ENCODE measurements at regions not wholly inside any gene's neighbourhood (a gene's known extent, or its start where the extent isn't known, plus 50 kb on each side); places are given as distances from the start of the nearest gene placed in this dataset.

DNA sequence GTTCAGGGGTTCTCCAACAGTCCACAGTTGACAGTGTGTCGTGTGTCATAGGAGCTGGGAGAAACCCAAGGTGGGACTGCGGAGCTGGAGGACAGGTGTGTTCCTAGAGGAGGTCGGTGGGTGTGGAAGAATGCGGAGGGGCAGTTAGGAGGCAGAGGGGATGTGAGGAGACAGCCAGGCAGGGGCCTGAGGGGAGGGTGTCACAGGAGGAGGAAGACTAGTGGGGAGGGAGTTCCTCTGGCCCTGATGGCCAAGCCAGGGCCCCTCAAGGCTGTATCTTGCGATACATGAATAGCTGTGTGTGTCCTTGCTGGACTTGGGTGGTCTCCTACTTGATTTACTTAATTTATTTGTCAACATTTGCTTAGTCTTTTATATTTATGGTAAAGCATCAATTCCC, 519.6 kb upstream of the HS6ST1 start:
- intact Hi-C loops (cut with DNase I; ENCODE audit: low total_unique reads): no loop called here
- Histone ChIP-seq H3K27me3 (no peaks in the 10 kb centered on the region), H3K36me3 (ENCODE audit: low read depth, missing control alignments) (no peaks in the 10 kb centered on the region), H3K4me1 (no peaks in the 10 kb centered on the region), H3K9me3 (no peaks in the 10 kb centered on the region), H3K27ac (no peak overlapping the region), H3K4me3 (no peak overlapping the region)
- 91% methylated on average over 5 of the region's 5 CpGs for WGBS, 2 donors
- no peak for DNase-seq
- no peak for TF ChIP-seq POLR2A (IDR thresholded peaks at IDR 0.05)
- TF ChIP-seq, protein P1, sequence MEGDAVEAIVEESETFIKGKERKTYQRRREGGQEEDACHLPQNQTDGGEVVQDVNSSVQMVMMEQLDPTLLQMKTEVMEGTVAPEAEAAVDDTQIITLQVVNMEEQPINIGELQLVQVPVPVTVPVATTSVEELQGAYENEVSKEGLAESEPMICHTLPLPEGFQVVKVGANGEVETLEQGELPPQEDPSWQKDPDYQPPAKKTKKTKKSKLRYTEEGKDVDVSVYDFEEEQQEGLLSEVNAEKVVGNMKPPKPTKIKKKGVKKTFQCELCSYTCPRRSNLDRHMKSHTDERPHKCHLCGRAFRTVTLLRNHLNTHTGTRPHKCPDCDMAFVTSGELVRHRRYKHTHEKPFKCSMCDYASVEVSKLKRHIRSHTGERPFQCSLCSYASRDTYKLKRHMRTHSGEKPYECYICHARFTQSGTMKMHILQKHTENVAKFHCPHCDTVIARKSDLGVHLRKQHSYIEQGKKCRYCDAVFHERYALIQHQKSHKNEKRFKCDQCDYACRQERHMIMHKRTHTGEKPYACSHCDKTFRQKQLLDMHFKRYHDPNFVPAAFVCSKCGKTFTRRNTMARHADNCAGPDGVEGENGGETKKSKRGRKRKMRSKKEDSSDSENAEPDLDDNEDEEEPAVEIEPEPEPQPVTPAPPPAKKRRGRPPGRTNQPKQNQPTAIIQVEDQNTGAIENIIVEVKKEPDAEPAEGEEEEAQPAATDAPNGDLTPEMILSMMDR (IDR thresholded peaks at IDR 0.05): no peak

DNA sequence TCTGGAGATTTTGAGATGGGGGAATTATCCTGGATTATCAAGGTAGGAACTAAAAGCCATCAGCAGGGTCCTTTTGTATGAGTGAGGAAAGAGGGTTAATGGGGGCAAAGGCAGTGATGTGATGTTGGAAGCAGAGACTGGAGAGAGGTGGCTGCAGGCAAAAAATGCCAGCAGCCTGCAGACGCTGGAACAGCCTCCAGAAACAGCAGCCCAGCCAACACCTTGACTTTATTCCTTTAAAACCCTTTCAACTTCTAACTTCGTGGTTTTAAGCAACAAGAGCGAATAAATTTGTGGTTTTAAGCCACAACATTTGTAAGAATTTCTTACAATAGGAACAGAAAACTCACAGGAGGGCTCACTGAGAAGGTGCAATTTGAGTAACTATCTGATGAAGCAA, 523.1 kb upstream of the HS6ST1 start:
- Histone ChIP-seq H3K27me3 (no peaks in the 10 kb centered on the region), H3K9me3 (no peaks in the 10 kb centered on the region), H3K4me1 (no peaks in the 10 kb centered on the region), H3K36me3 (ENCODE audit: low read depth, missing control alignments) (no peaks in the 10 kb centered on the region), H3K27ac (no peak overlapping the region), H3K4me3 (no peak overlapping the region)
- intact Hi-C loops (cut with DNase I; ENCODE audit: low total_unique reads): no loop called here
- 84% methylated on average over 3 of the region's 3 CpGs for WGBS, 2 donors
- DNase-seq: no peak
- no peak for TF ChIP-seq POLR2A (IDR thresholded peaks at IDR 0.05)
- TF ChIP-seq, protein P1 (IDR thresholded peaks at IDR 0.05): no peak

DNA sequence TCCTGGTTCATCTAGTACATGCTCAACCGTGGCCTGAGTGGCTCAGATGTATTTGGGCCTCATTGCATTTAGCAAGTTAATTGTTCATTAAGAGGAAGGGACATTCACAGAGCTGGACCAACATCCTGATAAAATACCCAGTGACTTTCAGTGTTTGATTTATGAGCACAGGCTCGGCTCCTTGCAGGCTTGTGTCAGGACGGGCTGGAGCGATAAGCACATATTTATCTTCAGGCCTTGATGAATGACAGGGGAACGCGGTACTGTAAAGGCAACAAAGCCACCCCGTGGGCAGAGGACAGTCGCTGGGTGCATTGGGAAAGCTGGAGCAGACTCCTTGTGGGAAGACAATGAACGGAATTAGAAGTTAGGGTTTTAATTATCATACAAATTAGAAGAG, 548.6 kb upstream of the HS6ST1 start:
- no peaks in the 10 kb centered on the region for H3K9me3 ChIP-seq
- H3K4me3 ChIP-seq: no peak overlapping the region
- no peaks in the 10 kb centered on the region for H3K27me3 ChIP-seq
- intact Hi-C loops (cut with DNase I; ENCODE audit: low total_unique reads): no loop called here
- H3K4me1 ChIP-seq: no peaks in the 10 kb centered on the region
- WGBS, 2 donors: 54 to 72% methylated on average over 9 of the region's 9 CpGs
- no peaks in the 10 kb centered on the region for H3K36me3 ChIP-seq (ENCODE audit: low read depth, missing control alignments)
- no peak overlapping the region for H3K27ac ChIP-seq
- TF ChIP-seq POLR2A (IDR thresholded peaks at IDR 0.05): no peak
- TF ChIP-seq, protein P1 (IDR thresholded peaks at IDR 0.05): no peak
- DNase-seq: no peak

DNA sequence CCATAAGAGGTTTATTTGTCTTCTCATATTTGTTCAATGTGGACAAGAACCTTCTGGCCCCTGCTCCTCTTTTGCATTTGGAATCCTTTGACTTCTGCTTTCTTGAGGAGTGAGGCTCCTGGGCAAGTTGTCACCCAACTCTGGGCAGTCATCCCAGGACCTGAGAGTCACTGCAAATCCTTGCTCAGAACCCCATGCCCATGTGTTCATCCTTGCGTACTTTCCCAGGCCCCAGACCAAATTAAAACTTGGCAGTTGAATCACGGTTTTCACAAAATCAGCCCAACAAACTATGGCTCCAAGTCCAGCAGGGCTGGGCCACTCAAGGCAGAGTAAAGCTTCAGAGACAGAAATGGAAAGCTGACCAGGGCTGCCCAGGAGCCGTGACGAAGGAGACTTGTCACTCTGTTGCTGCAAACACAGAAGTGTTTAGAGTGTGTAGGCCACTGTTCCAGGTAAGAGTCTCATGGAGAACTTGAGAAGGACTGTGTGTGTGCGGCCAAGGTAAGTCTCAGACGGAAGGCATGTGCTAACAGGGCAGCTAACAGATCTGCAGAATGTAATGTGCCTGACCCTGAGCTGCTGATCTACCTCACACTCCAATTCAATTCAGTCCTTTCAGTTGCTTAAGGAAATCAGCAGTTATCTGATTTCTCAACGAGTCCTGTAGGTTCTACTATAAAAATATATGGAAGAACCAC, 549.4 kb upstream of the HS6ST1 start:
- no peaks in the 10 kb centered on the region for H3K9me3 ChIP-seq
- no peaks in the 10 kb centered on the region for H3K27me3 ChIP-seq
- intact Hi-C loops (cut with DNase I; ENCODE audit: low total_unique reads): no loop called here
- no peaks in the 10 kb centered on the region for H3K4me1 ChIP-seq
- H3K36me3 ChIP-seq (ENCODE audit: low read depth, missing control alignments): no peaks in the 10 kb centered on the region
- DNase-seq: no peak
- H3K4me3 ChIP-seq: no peak overlapping the region
- TF ChIP-seq, protein P1 (IDR thresholded peaks at IDR 0.05): no peak
- TF ChIP-seq POLR2A (IDR thresholded peaks at IDR 0.05): no peak
- 94 to 96% methylated on average over 7 of the region's 7 CpGs for WGBS, 2 donors
- H3K27ac ChIP-seq: no peak overlapping the region

All from testis (tissue), 2 donors.